HL-60 (cell line): ENCODE measurements at regions not wholly inside any gene's neighbourhood (a gene's known extent, or its start where the extent isn't known, plus 50 kb on each side); places are given as distances from the start of the nearest gene placed in this dataset.

Experiments used
- POLR2AphosphoS5 ChIP-seq: IDR thresholded peaks from 2 replicates; pipeline ENCODE4 v1.6.1; 2012; ENCODE audit warnings: low read depth
- TF ChIP-seq, protein P1 (sequence below): IDR thresholded peaks from one replicate; pipeline ENCODE4 v1.5.1; 2011; ENCODE audit warnings: low read length, control low read depth, inconsistent platforms; ENCODE audit not compliant: insufficient read depth
- TF ChIP-seq, protein P2 (sequence below): IDR thresholded peaks from 2 replicates; pipeline ENCODE4 v1.6.1; 2012; ENCODE audit warnings: low read depth; ENCODE audit not compliant: insufficient replicate concordance

GRCh38 chrX:769796-770195, 139.2 kb downstream of the SHOX start:
- TF ChIP-seq, protein P1, sequence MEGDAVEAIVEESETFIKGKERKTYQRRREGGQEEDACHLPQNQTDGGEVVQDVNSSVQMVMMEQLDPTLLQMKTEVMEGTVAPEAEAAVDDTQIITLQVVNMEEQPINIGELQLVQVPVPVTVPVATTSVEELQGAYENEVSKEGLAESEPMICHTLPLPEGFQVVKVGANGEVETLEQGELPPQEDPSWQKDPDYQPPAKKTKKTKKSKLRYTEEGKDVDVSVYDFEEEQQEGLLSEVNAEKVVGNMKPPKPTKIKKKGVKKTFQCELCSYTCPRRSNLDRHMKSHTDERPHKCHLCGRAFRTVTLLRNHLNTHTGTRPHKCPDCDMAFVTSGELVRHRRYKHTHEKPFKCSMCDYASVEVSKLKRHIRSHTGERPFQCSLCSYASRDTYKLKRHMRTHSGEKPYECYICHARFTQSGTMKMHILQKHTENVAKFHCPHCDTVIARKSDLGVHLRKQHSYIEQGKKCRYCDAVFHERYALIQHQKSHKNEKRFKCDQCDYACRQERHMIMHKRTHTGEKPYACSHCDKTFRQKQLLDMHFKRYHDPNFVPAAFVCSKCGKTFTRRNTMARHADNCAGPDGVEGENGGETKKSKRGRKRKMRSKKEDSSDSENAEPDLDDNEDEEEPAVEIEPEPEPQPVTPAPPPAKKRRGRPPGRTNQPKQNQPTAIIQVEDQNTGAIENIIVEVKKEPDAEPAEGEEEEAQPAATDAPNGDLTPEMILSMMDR = no peak
- TF ChIP-seq, protein P2, sequence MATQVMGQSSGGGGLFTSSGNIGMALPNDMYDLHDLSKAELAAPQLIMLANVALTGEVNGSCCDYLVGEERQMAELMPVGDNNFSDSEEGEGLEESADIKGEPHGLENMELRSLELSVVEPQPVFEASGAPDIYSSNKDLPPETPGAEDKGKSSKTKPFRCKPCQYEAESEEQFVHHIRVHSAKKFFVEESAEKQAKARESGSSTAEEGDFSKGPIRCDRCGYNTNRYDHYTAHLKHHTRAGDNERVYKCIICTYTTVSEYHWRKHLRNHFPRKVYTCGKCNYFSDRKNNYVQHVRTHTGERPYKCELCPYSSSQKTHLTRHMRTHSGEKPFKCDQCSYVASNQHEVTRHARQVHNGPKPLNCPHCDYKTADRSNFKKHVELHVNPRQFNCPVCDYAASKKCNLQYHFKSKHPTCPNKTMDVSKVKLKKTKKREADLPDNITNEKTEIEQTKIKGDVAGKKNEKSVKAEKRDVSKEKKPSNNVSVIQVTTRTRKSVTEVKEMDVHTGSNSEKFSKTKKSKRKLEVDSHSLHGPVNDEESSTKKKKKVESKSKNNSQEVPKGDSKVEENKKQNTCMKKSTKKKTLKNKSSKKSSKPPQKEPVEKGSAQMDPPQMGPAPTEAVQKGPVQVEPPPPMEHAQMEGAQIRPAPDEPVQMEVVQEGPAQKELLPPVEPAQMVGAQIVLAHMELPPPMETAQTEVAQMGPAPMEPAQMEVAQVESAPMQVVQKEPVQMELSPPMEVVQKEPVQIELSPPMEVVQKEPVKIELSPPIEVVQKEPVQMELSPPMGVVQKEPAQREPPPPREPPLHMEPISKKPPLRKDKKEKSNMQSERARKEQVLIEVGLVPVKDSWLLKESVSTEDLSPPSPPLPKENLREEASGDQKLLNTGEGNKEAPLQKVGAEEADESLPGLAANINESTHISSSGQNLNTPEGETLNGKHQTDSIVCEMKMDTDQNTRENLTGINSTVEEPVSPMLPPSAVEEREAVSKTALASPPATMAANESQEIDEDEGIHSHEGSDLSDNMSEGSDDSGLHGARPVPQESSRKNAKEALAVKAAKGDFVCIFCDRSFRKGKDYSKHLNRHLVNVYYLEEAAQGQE = no peak
- no peak for TF ChIP-seq POLR2AphosphoS5
